HG03520 (cell line): ENCODE measurements at regions not wholly inside any gene's neighbourhood (a gene's known extent, or its start where the extent isn't known, plus 50 kb on each side); places are given as distances from the start of the nearest gene placed in this dataset.

Experiments used
- ATAC-seq: cut with Tn5 transposase; IDR thresholded peaks from one replicate; pipeline ENCODE4 v1.9.1; 2021; ENCODE audit warnings: mild to moderate bottlenecking, moderate library complexity; ENCODE audit not compliant: unreplicated experiment

- ATAC-seq, result no peak
These were observed 60.7 kb upstream of the LCORL start for GRCh38 chr4:18082236-18082635.

- no peak for ATAC-seq
These were observed 60.2 kb upstream of the LCORL start for GRCh38 chr4:18081708-18082107.

DNA sequence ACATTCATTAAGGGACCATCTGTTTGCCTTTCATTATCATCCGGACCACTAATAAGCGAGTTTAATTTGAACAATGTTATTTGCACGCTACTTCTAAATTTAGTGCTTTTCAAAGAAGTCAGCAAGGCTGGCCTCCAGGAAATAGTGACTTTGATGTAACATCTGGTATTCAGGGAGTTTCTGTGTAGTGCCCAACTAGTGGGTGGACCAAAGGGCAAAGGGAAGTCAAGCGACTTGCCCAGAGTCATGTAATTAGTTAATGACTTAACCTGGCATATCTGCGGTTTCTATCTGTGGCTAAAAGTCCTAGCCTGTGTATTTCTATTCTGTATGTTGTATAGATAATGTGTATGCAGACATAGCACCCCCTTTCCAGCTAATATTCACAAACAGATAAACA is 56.3 kb upstream of the LCORL start:
- no peak for ATAC-seq

DNA sequence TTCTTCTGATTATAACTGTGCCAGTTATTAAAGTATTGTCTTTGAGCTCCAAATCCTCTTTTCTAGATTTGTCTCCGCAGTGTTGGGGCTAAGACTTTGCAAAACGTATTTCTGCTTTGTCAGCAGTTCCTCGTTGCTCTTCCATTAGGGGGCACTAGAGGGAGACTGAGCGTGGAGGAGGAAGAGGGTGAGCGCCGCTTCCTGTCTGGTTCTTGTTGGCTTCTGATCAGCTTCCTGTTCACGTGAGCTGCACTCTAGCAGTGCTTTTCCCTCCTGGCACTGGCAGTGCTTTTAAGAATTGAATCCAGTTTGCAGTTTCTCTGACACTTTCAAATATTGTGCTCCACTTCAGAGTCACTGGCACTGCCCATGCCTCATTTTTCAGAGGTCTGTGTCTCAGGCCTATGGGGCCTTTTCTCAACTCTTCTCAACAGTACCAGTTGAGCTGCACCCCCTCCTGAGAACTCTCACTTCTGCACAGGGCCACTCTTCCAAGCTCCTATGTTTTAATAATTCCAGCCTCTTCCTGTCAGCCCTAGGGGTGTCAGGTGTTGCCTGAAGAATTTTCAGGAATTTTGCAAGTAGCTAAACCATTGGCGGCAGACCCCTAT is 54.4 kb upstream of the LCORL start:
- peak; percentile 59 for ATAC-seq

GRCh38 chr4:18071894-18072293 is 50.3 kb upstream of the LCORL start:
- no peak for ATAC-seq
